ENCODE measurements at regions not wholly inside any gene's neighbourhood (a gene's known extent, or its start where the extent isn't known, plus 50 kb on each side); places are given as distances from the start of the nearest gene placed in this dataset.

DNA sequence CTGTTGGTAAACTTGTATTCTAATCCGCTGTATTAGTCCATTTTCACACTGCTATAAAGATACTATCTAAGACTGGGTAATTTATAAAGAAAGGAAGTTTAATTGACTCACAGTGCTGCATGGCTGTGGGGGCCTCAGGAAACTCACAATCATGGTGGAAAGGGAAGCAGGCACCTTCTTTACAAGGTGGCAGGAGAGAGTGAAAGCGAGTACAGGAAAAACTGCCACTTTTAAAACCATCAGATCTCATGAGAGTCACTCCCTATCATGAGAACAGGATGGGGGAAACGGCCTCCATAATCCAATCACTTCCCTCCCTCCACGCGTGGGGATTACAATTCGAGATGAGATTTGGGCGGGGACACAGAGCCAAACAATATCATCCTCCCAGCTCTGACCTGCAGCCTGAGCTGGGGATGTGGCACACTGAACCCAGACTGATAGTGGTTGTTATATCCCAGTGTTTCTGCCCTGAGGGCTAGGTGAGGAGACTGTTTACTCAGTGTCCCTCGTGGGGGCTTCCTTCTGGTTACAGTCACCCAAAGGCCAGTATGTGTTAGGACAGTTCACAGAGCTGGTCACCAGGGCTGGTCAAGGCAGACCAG is 488.3 kb downstream of the KDM4C start:
- Histone ChIP-seq H3K4me3 (no peak overlapping the region), H3K4me1 (no peaks in the 10 kb centered on the region), H3K27me3 (no peaks in the 10 kb centered on the region), H3K36me3 (no peaks in the 10 kb centered on the region), H3K9me3 (peaks cover 0 to 1% (median 0%) of the 10 kb centered on the region in 3 donors), H3K27ac (no peak overlapping the region)
- DNase-seq: no peak
- no peak for TF ChIP-seq CTCF (IDR thresholded peaks at IDR 0.05)
- intact Hi-C loops (cut with DNase I; ENCODE audit: low total_unique reads): no loop called here

DNA sequence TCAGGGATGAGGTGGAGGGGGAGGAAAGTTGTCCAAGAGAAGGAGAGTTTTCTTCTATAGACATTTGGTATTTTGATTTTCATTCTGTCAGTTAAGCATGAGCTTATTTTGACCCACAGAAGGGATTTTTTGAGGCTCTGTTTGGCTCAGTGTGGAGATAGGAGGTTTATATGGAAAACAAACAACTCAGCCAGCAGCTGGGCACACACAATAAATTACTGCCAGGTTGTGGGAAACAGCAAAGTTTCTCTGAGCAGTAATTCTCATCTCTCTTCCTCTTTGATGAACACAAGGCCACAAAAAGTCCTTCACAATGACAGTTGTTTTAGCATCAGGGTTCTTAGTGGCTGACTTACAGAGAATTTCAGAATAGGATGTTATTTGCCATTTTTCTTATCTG is 486.1 kb downstream of the KDM4C start:
- no peak for TF ChIP-seq CTCF (IDR thresholded peaks at IDR 0.05)
- no peaks in the 10 kb centered on the region for H3K36me3 ChIP-seq
- no peak overlapping the region for H3K27ac ChIP-seq
- H3K4me1 ChIP-seq: no peaks in the 10 kb centered on the region
- H3K27me3 ChIP-seq: no peaks in the 10 kb centered on the region
- intact Hi-C loops (cut with DNase I; ENCODE audit: low total_unique reads): no loop called here
- peaks cover 0 to 7% (median 0%) of the 10 kb centered on the region in 3 donors for H3K9me3 ChIP-seq
- no peak overlapping the region for H3K4me3 ChIP-seq
- DNase-seq: no peak

GRCh38 chr9:7242126-7242525 is 484.4 kb downstream of the KDM4C start:
- intact Hi-C loops (cut with DNase I; ENCODE audit: low total_unique reads): no loop called here
- no peaks in the 10 kb centered on the region for H3K27me3 ChIP-seq
- H3K36me3 ChIP-seq: no peaks in the 10 kb centered on the region
- no peak overlapping the region for H3K27ac ChIP-seq
- H3K4me3 ChIP-seq: no peak overlapping the region
- no peak for TF ChIP-seq CTCF (IDR thresholded peaks at IDR 0.05)
- H3K4me1 ChIP-seq: no peaks in the 10 kb centered on the region
- H3K9me3 ChIP-seq: peaks cover 0 to 7% (median 0%) of the 10 kb centered on the region in 3 donors
- no peak for DNase-seq

- TF ChIP-seq CTCF (IDR thresholded peaks at IDR 0.05): no peak
- no peak overlapping the region for H3K4me3 ChIP-seq
- H3K36me3 ChIP-seq: no peaks in the 10 kb centered on the region
- no peak overlapping the region for H3K27ac ChIP-seq
- no peak for DNase-seq
- H3K27me3 ChIP-seq: no peaks in the 10 kb centered on the region
- no peaks in the 10 kb centered on the region for H3K4me1 ChIP-seq
- H3K9me3 ChIP-seq: peaks cover 0 to 7% (median 0%) of the 10 kb centered on the region in 3 donors
- intact Hi-C loops (cut with DNase I; ENCODE audit: low total_unique reads): no loop called here
These were observed 483.9 kb downstream of the KDM4C start for GRCh38 chr9:7241694-7242093.

GRCh38 chr9:7240569-7241311 is 483.0 kb downstream of the KDM4C start:
- H3K36me3 ChIP-seq: no peaks in the 10 kb centered on the region
- no peak overlapping the region for H3K4me3 ChIP-seq
- no peak for TF ChIP-seq CTCF (IDR thresholded peaks at IDR 0.05)
- peaks cover 0 to 7% (median 0%) of the 10 kb centered on the region in 3 donors for H3K9me3 ChIP-seq
- H3K27me3 ChIP-seq: no peaks in the 10 kb centered on the region
- no peak overlapping the region for H3K27ac ChIP-seq
- intact Hi-C loops (cut with DNase I; ENCODE audit: low total_unique reads): no loop called here
- no peak for DNase-seq
- H3K4me1 ChIP-seq: no peaks in the 10 kb centered on the region

Measured in tibial artery (tissue), 4 donors.